ENCODE measurements at regions not wholly inside any gene's neighbourhood (a gene's known extent, or its start where the extent isn't known, plus 50 kb on each side); places are given as distances from the start of the nearest gene placed in this dataset.

DNA sequence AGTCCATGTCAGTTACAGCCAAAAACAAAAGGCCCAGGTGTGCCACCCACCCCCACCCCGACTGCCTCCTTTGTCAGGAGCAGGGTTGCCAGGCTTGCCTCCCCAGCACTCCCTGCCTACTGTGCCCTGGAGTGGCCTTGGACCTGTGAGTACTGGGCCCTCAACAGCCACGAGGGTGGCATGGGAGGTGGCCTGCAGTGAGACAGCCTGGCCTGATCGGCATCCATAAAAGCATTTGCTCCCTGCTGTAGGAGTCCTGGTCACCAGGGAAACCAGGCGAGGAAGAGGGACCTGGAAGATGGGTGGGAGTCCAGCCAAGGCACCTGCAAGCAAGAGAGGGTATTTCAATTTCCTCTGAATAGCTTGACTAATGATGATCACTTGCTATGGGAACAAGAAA lies 56.4 kb upstream of the KCNMB2 start (continued):
- TF ChIP-seq PPARA (CRISPR knock-in tag; IDR thresholded peaks at IDR 0.05; ENCODE audit: borderline replicate concordance) (no peak), ZNF565 (CRISPR knock-in tag; conservative IDR thresholded peaks at IDR 0.05; ENCODE audit: low read depth) (no peak)

DNA sequence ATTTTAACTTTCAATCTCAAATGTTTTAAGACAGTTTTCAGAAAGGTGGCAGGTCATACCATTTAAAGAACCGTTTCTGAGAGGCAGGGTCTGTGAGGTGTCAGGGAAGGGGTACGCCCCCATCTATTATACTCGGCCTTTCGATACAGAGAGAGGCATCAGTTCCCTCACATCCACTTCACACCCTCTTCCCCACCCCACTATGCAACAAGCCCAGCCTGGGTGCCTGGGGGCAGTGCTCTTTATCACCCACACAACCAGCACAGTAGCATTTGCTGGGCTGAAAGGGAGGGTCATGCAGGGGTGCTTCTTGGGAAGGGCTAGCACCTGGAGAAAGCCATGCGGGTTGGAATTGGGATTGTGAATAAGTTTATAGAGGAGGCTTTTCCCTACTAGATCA lies 56.0 kb upstream of the KCNMB2 start:
- TF ChIP-seq ESRRG (CRISPR knock-in tag; IDR thresholded peaks at IDR 0.05), result no peak
- ATAC-seq, result no peak

DNA sequence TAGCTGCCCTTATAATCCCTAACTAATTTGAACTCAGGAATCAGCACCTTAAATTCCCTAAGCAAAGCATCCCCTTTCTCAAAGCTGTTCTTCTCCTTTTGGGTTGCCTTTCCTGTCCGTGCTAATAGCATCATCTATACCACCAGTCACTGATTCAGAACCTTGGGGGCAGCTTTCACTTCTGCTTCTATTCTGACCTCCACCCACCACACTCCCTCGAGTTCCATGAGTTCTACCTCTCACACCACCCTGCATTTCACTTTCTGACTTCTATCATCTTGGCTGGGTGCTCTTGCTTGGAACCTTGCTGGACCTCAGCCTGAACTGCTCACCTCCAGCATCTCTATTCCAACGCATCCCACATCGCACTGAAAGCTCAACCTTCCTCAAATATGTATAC lies 55.4 kb upstream of the KCNMB2 start:
- TF ChIP-seq, protein P1, sequence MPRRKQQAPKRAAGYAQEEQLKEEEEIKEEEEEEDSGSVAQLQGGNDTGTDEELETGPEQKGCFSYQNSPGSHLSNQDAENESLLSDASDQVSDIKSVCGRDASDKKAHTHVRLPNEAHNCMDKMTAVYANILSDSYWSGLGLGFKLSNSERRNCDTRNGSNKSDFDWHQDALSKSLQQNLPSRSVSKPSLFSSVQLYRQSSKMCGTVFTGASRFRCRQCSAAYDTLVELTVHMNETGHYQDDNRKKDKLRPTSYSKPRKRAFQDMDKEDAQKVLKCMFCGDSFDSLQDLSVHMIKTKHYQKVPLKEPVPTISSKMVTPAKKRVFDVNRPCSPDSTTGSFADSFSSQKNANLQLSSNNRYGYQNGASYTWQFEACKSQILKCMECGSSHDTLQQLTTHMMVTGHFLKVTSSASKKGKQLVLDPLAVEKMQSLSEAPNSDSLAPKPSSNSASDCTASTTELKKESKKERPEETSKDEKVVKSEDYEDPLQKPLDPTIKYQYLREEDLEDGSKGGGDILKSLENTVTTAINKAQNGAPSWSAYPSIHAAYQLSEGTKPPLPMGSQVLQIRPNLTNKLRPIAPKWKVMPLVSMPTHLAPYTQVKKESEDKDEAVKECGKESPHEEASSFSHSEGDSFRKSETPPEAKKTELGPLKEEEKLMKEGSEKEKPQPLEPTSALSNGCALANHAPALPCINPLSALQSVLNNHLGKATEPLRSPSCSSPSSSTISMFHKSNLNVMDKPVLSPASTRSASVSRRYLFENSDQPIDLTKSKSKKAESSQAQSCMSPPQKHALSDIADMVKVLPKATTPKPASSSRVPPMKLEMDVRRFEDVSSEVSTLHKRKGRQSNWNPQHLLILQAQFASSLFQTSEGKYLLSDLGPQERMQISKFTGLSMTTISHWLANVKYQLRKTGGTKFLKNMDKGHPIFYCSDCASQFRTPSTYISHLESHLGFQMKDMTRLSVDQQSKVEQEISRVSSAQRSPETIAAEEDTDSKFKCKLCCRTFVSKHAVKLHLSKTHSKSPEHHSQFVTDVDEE (CRISPR knock-in tag; IDR thresholded peaks at IDR 0.05), result no peak
- TF ChIP-seq ZNF8 (CRISPR knock-in tag; IDR thresholded peaks at IDR 0.05) (no peak), ZNF565 (CRISPR knock-in tag; conservative IDR thresholded peaks at IDR 0.05; ENCODE audit: low read depth) (no peak), TOX (CRISPR knock-in tag; IDR thresholded peaks at IDR 0.05; ENCODE audit: borderline replicate concordance) (no peak), ZFP30 (CRISPR knock-in tag; IDR thresholded peaks at IDR 0.05) (no peak), CSDC2 (CRISPR knock-in tag; IDR thresholded peaks at IDR 0.05) (no peak), PPARA (CRISPR knock-in tag; IDR thresholded peaks at IDR 0.05; ENCODE audit: borderline replicate concordance) (no peak), ZNF70 (CRISPR knock-in tag; IDR thresholded peaks at IDR 0.05) (no peak), BACH2 (CRISPR knock-in tag; IDR thresholded peaks at IDR 0.05; ENCODE audit: borderline replicate concordance) (no peak), GLIS3 (CRISPR knock-in tag; IDR thresholded peaks at IDR 0.05) (no peak), SNAI2 (CRISPR knock-in tag; IDR thresholded peaks at IDR 0.05) (no peak), ZC3H10 (CRISPR knock-in tag; IDR thresholded peaks at IDR 0.05) (no peak), RARB (CRISPR knock-in tag; IDR thresholded peaks at IDR 0.05) (no peak), ARNTL (CRISPR knock-in tag; IDR thresholded peaks at IDR 0.05; ENCODE audit: borderline replicate concordance, low read depth) (no peak)
- TF ChIP-seq, protein P2, sequence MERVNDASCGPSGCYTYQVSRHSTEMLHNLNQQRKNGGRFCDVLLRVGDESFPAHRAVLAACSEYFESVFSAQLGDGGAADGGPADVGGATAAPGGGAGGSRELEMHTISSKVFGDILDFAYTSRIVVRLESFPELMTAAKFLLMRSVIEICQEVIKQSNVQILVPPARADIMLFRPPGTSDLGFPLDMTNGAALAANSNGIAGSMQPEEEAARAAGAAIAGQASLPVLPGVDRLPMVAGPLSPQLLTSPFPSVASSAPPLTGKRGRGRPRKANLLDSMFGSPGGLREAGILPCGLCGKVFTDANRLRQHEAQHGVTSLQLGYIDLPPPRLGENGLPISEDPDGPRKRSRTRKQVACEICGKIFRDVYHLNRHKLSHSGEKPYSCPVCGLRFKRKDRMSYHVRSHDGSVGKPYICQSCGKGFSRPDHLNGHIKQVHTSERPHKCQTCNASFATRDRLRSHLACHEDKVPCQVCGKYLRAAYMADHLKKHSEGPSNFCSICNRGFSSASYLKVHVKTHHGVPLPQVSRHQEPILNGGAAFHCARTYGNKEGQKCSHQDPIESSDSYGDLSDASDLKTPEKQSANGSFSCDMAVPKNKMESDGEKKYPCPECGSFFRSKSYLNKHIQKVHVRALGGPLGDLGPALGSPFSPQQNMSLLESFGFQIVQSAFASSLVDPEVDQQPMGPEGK (CRISPR knock-in tag; IDR thresholded peaks at IDR 0.05; ENCODE audit: borderline replicate concordance), result no peak
- TF ChIP-seq, protein P3, sequence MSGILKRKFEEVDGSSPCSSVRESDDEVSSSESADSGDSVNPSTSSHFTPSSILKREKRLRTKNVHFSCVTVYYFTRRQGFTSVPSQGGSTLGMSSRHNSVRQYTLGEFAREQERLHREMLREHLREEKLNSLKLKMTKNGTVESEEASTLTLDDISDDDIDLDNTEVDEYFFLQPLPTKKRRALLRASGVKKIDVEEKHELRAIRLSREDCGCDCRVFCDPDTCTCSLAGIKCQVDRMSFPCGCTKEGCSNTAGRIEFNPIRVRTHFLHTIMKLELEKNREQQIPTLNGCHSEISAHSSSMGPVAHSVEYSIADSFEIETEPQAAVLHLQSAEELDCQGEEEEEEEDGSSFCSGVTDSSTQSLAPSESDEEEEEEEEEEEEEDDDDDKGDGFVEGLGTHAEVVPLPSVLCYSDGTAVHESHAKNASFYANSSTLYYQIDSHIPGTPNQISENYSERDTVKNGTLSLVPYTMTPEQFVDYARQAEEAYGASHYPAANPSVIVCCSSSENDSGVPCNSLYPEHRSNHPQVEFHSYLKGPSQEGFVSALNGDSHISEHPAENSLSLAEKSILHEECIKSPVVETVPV (CRISPR knock-in tag; IDR thresholded peaks at IDR 0.05), result no peak
- ATAC-seq, result no peak

DNA sequence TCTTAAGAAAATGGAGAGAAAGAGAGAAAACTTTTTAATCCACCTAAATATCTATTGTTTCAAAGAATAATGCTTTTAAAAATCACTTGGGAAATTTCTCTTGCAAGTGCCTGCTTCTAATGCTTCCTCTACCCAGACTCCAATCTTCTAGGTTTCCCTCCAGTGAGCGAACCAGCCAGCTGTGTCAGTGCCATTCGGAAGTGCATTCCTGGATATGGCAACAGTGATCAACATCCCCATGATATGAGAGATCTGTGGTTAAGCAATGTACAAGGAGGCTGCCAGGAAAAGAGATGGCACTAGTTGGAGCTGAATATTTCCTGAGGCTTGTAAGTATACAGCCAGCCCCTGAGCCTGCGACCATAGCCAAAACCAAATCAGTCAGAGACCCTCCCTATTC lies 53.3 kb upstream of the KCNMB2 start:
- TF ChIP-seq ZNF565 (CRISPR knock-in tag; conservative IDR thresholded peaks at IDR 0.05; ENCODE audit: low read depth), result no peak
- TF ChIP-seq, protein P4, sequence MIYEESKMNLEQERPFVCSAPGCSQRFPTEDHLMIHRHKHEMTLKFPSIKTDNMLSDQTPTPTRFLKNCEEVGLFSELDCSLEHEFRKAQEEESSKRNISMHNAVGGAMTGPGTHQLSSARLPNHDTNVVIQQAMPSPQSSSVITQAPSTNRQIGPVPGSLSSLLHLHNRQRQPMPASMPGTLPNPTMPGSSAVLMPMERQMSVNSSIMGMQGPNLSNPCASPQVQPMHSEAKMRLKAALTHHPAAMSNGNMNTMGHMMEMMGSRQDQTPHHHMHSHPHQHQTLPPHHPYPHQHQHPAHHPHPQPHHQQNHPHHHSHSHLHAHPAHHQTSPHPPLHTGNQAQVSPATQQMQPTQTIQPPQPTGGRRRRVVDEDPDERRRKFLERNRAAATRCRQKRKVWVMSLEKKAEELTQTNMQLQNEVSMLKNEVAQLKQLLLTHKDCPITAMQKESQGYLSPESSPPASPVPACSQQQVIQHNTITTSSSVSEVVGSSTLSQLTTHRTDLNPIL (CRISPR knock-in tag; IDR thresholded peaks at IDR 0.05; ENCODE audit: low read depth), result no peak
- no peak for TF ChIP-seq ZC3H10 (CRISPR knock-in tag; IDR thresholded peaks at IDR 0.05)
- no peak for TF ChIP-seq ARNTL (CRISPR knock-in tag; IDR thresholded peaks at IDR 0.05; ENCODE audit: borderline replicate concordance, low read depth)
- no peak for TF ChIP-seq ZFP30 (CRISPR knock-in tag; IDR thresholded peaks at IDR 0.05)
- no peak for ATAC-seq

DNA sequence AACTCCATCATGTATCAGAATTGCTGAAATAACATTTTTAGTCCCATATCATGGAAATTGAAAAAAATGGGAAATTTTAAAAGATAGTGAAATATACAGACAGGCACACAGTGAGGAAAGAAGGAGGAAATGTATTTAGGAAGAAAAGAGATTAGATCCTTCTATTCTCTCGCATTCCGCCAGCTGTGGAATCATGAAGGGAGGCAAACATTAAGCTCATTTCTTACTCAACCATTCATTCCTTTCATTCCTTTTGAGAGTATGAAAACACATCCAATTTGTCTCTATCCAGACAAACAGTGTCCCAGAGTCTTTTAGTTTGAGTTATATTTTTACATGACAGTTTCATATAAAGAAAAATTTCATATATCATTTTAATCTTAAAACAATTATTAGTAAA lies 52.5 kb upstream of the KCNMB2 start:
- no peak for ATAC-seq
- TF ChIP-seq, protein P5, sequence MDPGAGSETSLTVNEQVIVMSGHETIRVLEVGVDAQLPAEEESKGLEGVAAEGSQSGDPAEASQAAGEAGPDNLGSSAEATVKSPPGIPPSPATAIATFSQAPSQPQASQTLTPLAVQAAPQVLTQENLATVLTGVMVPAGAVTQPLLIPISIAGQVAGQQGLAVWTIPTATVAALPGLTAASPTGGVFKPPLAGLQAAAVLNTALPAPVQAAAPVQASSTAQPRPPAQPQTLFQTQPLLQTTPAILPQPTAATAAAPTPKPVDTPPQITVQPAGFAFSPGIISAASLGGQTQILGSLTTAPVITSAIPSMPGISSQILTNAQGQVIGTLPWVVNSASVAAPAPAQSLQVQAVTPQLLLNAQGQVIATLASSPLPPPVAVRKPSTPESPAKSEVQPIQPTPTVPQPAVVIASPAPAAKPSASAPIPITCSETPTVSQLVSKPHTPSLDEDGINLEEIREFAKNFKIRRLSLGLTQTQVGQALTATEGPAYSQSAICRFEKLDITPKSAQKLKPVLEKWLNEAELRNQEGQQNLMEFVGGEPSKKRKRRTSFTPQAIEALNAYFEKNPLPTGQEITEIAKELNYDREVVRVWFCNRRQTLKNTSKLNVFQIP (CRISPR knock-in tag; IDR thresholded peaks at IDR 0.05; ENCODE audit: borderline replicate concordance, low read depth), result no peak
- no peak for TF ChIP-seq TCF4 (CRISPR knock-in tag; IDR thresholded peaks at IDR 0.05; ENCODE audit: borderline replicate concordance)
- no peak for TF ChIP-seq ZC3H10 (CRISPR knock-in tag; IDR thresholded peaks at IDR 0.05)
- TF ChIP-seq ZNF8 (CRISPR knock-in tag; IDR thresholded peaks at IDR 0.05), result no peak
- no peak for TF ChIP-seq TOX (CRISPR knock-in tag; IDR thresholded peaks at IDR 0.05; ENCODE audit: borderline replicate concordance)

Data from SK-N-SH treated with all-trans-retinoic acid at 6 μM for 48 hours (cell line).